NCI-H1105 treated with DMSO at 0.1 percent for 48 hours (cell line): ENCODE measurements at regions not wholly inside any gene's neighbourhood (a gene's known extent, or its start where the extent isn't known, plus 50 kb on each side); places are given as distances from the start of the nearest gene placed in this dataset.
"Not testable (repeated sequence)": the region's sequence is repeated elsewhere in the genome, so short reads cannot be mapped to it uniquely, and the experiment has no call there.

ENCODE experiments used
- DNase-seq: peaks from one replicate; lab custom pipeline; 2025; lab: John Stamatoyannopoulos, UW

- DNase-seq, result no peak
Measured at GRCh38 chrX:1059576-1060561, 152.6 kb downstream of the CRLF2 start.

- not testable (repeated sequence) for DNase-seq
Measured at GRCh38 chrX:1053600-1053999, 158.8 kb downstream of the CRLF2 start.

- no peak for DNase-seq
Measured at GRCh38 chrX:1053072-1053471, 159.4 kb downstream of the CRLF2 start.

GRCh38 chrX:1052021-1052420 is 160.4 kb downstream of the CRLF2 start:
- no peak for DNase-seq

GRCh38 chrX:1051421-1051820 is 161.0 kb downstream of the CRLF2 start:
- no peak for DNase-seq

- DNase-seq, result no peak
Measured at GRCh38 chrX:1045680-1046314, 166.7 kb downstream of the CRLF2 start.

GRCh38 chrX:1041091-1041490 is 171.4 kb downstream of the CRLF2 start:
- DNase-seq, result no peak

- not testable (repeated sequence) for DNase-seq
Measured at GRCh38 chrX:1035931-1036330, 176.5 kb downstream of the CRLF2 start.

- DNase-seq, result no peak
Measured at GRCh38 chrX:1035206-1035605, 177.2 kb downstream of the CRLF2 start.

GRCh38 chrX:1034717-1035116 is 177.7 kb downstream of the CRLF2 start:
- no peak for DNase-seq

GRCh38 chrX:1031521-1032430 is 180.7 kb downstream of the CRLF2 start:
- DNase-seq, result no peak

GRCh38 chrX:1029494-1029893 is 183.0 kb downstream of the CRLF2 start:
- no peak for DNase-seq

GRCh38 chrX:1027680-1028079 is 184.8 kb downstream of the CRLF2 start:
- DNase-seq, result no peak

GRCh38 chrX:1027133-1027532 is 185.3 kb downstream of the CRLF2 start:
- DNase-seq, result no peak

GRCh38 chrX:1026263-1027015 is 186.0 kb downstream of the CRLF2 start:
- DNase-seq, result no peak

GRCh38 chrX:1025413-1025812 is 187.0 kb downstream of the CRLF2 start:
- no peak for DNase-seq

GRCh38 chrX:1023676-1024075 is 188.8 kb downstream of the CRLF2 start:
- no peak for DNase-seq

GRCh38 chrX:1021314-1021993 is 191.0 kb downstream of the CRLF2 start:
- not testable (repeated sequence) for DNase-seq

GRCh38 chrX:1020634-1021166 is 191.7 kb downstream of the CRLF2 start:
- DNase-seq, result no peak

GRCh38 chrX:1016926-1017325 is 195.5 kb downstream of the CRLF2 start:
- DNase-seq, result not testable (repeated sequence)

GRCh38 chrX:1016281-1016680 is 196.2 kb downstream of the CRLF2 start:
- not testable (repeated sequence) for DNase-seq
